GM19438 (cell line): ENCODE measurements at regions not wholly inside any gene's neighbourhood (a gene's known extent, or its start where the extent isn't known, plus 50 kb on each side); places are given as distances from the start of the nearest gene placed in this dataset.
"Not testable (repeated sequence)": the region's sequence is repeated elsewhere in the genome, so short reads cannot be mapped to it uniquely, and the experiment has no call there.

Source experiments
- ATAC-seq: cut with Tn5 transposase; IDR thresholded peaks from one replicate; pipeline ENCODE4 v1.9.1; 2021; ENCODE audit warnings: low read depth; ENCODE audit not compliant: unreplicated experiment

- no peak for ATAC-seq
These were observed 1093.6 kb downstream of the SUCLG1 start for GRCh38 chr2:83365476-83365875.

- no peak for ATAC-seq
These were observed 1094.8 kb downstream of the SUCLG1 start for GRCh38 chr2:83364264-83364663.

- not testable (repeated sequence) for ATAC-seq
These were observed 1095.9 kb downstream of the SUCLG1 start for GRCh38 chr2:83363138-83363537.

GRCh38 chr2:83359336-83359735 is 1099.7 kb downstream of the SUCLG1 start:
- ATAC-seq, result no peak

GRCh38 chr2:83342860-83343329 is 1116.2 kb downstream of the SUCLG1 start:
- ATAC-seq, result no peak

GRCh38 chr2:83340424-83340823 is 1118.7 kb downstream of the SUCLG1 start:
- no peak for ATAC-seq

- not testable (repeated sequence) for ATAC-seq
These were observed 1119.1 kb downstream of the SUCLG1 start for GRCh38 chr2:83339942-83340341.

- ATAC-seq, result no peak
These were observed 1127.3 kb downstream of the SUCLG1 start for GRCh38 chr2:83331810-83332209.

GRCh38 chr2:83323038-83323437 is 1136.0 kb downstream of the SUCLG1 start:
- no peak for ATAC-seq

- no peak for ATAC-seq
These were observed 1139.0 kb downstream of the SUCLG1 start for GRCh38 chr2:83320053-83320452.

GRCh38 chr2:83305758-83306378 is 1153.2 kb downstream of the SUCLG1 start:
- ATAC-seq, result no peak

- no peak for ATAC-seq
These were observed 1168.0 kb downstream of the SUCLG1 start for GRCh38 chr2:83291083-83291482.

- ATAC-seq, result no peak
These were observed 1176.2 kb downstream of the SUCLG1 start for GRCh38 chr2:83282841-83283240.

GRCh38 chr2:83282043-83282795 is 1176.9 kb downstream of the SUCLG1 start:
- ATAC-seq, result no peak

- no peak for ATAC-seq
These were observed 1178.7 kb downstream of the SUCLG1 start for GRCh38 chr2:83280391-83280790.

GRCh38 chr2:83273322-83273721 is 1185.8 kb downstream of the SUCLG1 start:
- ATAC-seq, result no peak

GRCh38 chr2:83261591-83262136 is 1197.4 kb downstream of the SUCLG1 start:
- no peak for ATAC-seq

GRCh38 chr2:83253848-83254247 is 1205.2 kb downstream of the SUCLG1 start:
- ATAC-seq, result no peak

- ATAC-seq, result no peak
These were observed 1207.7 kb downstream of the SUCLG1 start for GRCh38 chr2:83251321-83251872.

GRCh38 chr2:83245806-83246537 is 1213.1 kb downstream of the SUCLG1 start:
- not testable (repeated sequence) for ATAC-seq

GRCh38 chr2:83240611-83241010 is 1218.5 kb downstream of the SUCLG1 start:
- ATAC-seq, result no peak
